ENCODE measurements at regions not wholly inside any gene's neighbourhood (a gene's known extent, or its start where the extent isn't known, plus 50 kb on each side); places are given as distances from the start of the nearest gene placed in this dataset.

DNA sequence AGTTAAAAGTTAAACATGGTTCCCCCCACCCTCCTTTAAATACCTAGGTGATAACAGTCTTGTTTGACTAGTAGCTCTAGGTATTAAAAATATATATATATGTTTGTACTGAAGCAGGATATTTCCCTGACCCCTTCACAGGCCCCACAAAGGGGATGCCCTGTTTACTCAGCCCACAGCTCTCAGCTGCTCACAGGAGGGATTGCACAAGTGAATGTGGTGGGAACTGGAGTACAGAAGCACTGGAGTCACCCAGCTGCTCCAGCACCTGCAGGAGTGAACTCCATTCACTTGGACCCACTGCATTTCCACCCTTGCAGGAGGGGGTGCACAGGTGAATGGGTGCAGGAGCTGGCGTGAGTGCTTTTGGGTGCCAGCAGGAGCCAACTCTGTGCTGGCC lies 99.3 kb upstream of the TLR3 start:
- no peak overlapping the region for H3K9ac ChIP-seq (ENCODE audit: insufficient read depth, low read length)
- no peak overlapping the region for H2AFZ ChIP-seq (ENCODE audit: low read length)
- H3K27me3 ChIP-seq (ENCODE audit: control insufficient read depth, insufficient read depth, low read length): no peaks in the 10 kb centered on the region
- H3K4me3 ChIP-seq (replicated peaks in 1 of 4; ENCODE audit: control extremely low read depth in 1 of 4, insufficient read depth in 1 of 4, low read depth in 3 of 4, low read length in 4 of 4): no peak overlapping the region
- no peaks in the 10 kb centered on the region for H3K9me3 ChIP-seq (ENCODE audit: control insufficient read depth, insufficient read depth, low read depth, low read length)
- DNase-seq (ENCODE audit: low read depth in 2 of 2): no peak
- no peaks in the 10 kb centered on the region for H3K79me2 ChIP-seq (ENCODE audit: control insufficient read depth, insufficient read depth, low read length)
- no peaks in the 10 kb centered on the region for H3K36me3 ChIP-seq (ENCODE audit: control insufficient read depth, insufficient read depth, low read length)
- H3K4me1 ChIP-seq (ENCODE audit: control insufficient read depth, extremely low read depth, insufficient read depth, low read length): no peaks in the 10 kb centered on the region
- H3K27ac ChIP-seq (ENCODE audit: insufficient read depth, low read length): no peak overlapping the region
- no peaks in the 10 kb centered on the region for H4K20me1 ChIP-seq (ENCODE audit: control insufficient read depth, extremely low read depth, insufficient read depth, low read length)
- TF ChIP-seq, protein P1, sequence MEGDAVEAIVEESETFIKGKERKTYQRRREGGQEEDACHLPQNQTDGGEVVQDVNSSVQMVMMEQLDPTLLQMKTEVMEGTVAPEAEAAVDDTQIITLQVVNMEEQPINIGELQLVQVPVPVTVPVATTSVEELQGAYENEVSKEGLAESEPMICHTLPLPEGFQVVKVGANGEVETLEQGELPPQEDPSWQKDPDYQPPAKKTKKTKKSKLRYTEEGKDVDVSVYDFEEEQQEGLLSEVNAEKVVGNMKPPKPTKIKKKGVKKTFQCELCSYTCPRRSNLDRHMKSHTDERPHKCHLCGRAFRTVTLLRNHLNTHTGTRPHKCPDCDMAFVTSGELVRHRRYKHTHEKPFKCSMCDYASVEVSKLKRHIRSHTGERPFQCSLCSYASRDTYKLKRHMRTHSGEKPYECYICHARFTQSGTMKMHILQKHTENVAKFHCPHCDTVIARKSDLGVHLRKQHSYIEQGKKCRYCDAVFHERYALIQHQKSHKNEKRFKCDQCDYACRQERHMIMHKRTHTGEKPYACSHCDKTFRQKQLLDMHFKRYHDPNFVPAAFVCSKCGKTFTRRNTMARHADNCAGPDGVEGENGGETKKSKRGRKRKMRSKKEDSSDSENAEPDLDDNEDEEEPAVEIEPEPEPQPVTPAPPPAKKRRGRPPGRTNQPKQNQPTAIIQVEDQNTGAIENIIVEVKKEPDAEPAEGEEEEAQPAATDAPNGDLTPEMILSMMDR (conservative IDR thresholded peaks at IDR 0.05 in 1 of 2, IDR thresholded peaks at IDR 0.05 in 1 of 2; ENCODE audit: low read depth in 1 of 2, low read length in 2 of 2): no peak
- no peak for TF ChIP-seq EZH2 (IDR thresholded peaks at IDR 0.05; ENCODE audit: low read length, missing control alignments)
- no peak overlapping the region for H3K4me2 ChIP-seq (ENCODE audit: extremely low read depth, insufficient read depth, low read length)

DNA sequence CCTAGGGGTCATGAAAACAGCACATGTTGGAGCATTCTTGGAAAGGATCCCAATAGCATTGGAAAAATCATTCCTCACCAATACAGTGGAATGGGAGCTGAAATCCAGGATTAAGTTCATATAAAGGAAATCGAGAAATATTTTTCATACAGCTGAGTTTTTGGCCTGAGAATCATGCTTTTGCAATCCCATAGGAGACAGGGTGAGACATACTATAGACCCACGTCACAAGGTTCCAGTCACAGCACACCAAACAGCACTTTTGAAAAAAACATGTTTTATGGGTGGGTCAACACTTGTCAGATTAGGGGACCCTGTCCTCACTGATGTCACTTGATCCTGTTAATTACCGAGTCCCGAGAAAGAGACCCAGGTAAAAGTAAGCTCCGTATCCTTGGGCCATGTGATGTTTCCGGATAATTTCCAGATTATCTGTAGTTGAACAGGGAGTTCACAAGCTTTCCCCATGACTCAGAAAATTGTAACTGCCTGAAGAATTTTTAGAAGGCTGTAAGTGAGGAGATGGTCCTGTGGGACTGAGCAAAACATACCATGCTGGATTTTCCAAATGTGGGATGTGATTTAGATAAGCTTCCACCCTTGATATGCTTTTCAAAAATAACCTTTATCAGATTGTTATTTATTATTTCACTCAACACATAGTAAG lies 80.9 kb upstream of the TLR3 start:
- Histone ChIP-seq H3K27ac (ENCODE audit: insufficient read depth, low read length) (peak overlapping the region; percentile 7), H3K79me2 (ENCODE audit: control insufficient read depth, insufficient read depth, low read length) (no peaks in the 10 kb centered on the region), H3K4me2 (ENCODE audit: extremely low read depth, insufficient read depth, low read length) (no peak overlapping the region), H4K20me1 (ENCODE audit: control insufficient read depth, extremely low read depth, insufficient read depth, low read length) (no peaks in the 10 kb centered on the region), H3K9ac (ENCODE audit: insufficient read depth, low read length) (no peak overlapping the region), H3K4me1 (ENCODE audit: control insufficient read depth, extremely low read depth, insufficient read depth, low read length) (no peaks in the 10 kb centered on the region), H3K27me3 (ENCODE audit: control insufficient read depth, insufficient read depth, low read length) (no peaks in the 10 kb centered on the region), H3K36me3 (ENCODE audit: control insufficient read depth, insufficient read depth, low read length) (no peaks in the 10 kb centered on the region), H3K4me3 (replicated peaks in 1 of 4; ENCODE audit: control extremely low read depth in 1 of 4, insufficient read depth in 1 of 4, low read depth in 3 of 4, low read length in 4 of 4) (no peak overlapping the region), H2AFZ (ENCODE audit: low read length) (no peak overlapping the region), H3K9me3 (ENCODE audit: control insufficient read depth, insufficient read depth, low read depth, low read length) (no peaks in the 10 kb centered on the region)
- DNase-seq (ENCODE audit: low read depth in 2 of 2): peak in 1 of 2 donors; percentile 25
- TF ChIP-seq, protein P1 (conservative IDR thresholded peaks at IDR 0.05 in 1 of 2, IDR thresholded peaks at IDR 0.05 in 1 of 2; ENCODE audit: low read depth in 1 of 2, low read length in 2 of 2): no peak
- TF ChIP-seq EZH2 (IDR thresholded peaks at IDR 0.05; ENCODE audit: low read length, missing control alignments): no peak

DNA sequence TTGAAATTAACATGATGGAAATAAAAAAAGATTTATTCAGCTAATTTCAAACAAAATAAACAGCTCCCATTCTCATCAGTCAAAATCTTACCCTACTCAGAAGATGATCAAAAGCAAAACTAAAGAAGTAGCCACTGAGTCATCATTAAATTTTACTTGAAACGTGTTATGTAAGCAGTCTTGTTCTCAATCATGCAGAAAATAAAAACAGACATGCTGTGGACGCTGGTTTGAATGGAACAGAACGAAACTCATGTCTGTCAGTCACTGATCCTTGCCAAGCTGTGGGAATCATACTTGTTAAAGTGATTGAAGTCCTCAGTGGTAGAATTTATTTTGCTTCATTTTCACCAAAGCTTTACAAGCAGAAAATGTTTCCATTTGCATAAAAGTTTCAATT lies 77.2 kb upstream of the TLR3 start:
- H3K27me3 ChIP-seq (ENCODE audit: control insufficient read depth, insufficient read depth, low read length): no peaks in the 10 kb centered on the region
- no peaks in the 10 kb centered on the region for H3K79me2 ChIP-seq (ENCODE audit: control insufficient read depth, insufficient read depth, low read length)
- H3K4me3 ChIP-seq (replicated peaks in 1 of 4; ENCODE audit: control extremely low read depth in 1 of 4, insufficient read depth in 1 of 4, low read depth in 3 of 4, low read length in 4 of 4): no peak overlapping the region
- H3K4me2 ChIP-seq (ENCODE audit: extremely low read depth, insufficient read depth, low read length): no peak overlapping the region
- no peaks in the 10 kb centered on the region for H4K20me1 ChIP-seq (ENCODE audit: control insufficient read depth, extremely low read depth, insufficient read depth, low read length)
- no peak for TF ChIP-seq EZH2 (IDR thresholded peaks at IDR 0.05; ENCODE audit: low read length, missing control alignments)
- TF ChIP-seq, protein P1 (conservative IDR thresholded peaks at IDR 0.05 in 1 of 2, IDR thresholded peaks at IDR 0.05 in 1 of 2; ENCODE audit: low read depth in 1 of 2, low read length in 2 of 2): no peak
- H3K27ac ChIP-seq (ENCODE audit: insufficient read depth, low read length): no peak overlapping the region
- no peak for DNase-seq (ENCODE audit: low read depth in 2 of 2)
- no peak overlapping the region for H3K9ac ChIP-seq (ENCODE audit: insufficient read depth, low read length)
- H3K36me3 ChIP-seq (ENCODE audit: control insufficient read depth, insufficient read depth, low read length): no peaks in the 10 kb centered on the region
- no peaks in the 10 kb centered on the region for H3K4me1 ChIP-seq (ENCODE audit: control insufficient read depth, extremely low read depth, insufficient read depth, low read length)
- no peak overlapping the region for H2AFZ ChIP-seq (ENCODE audit: low read length)
- H3K9me3 ChIP-seq (ENCODE audit: control insufficient read depth, insufficient read depth, low read depth, low read length): no peaks in the 10 kb centered on the region

All from fibroblast of lung (primary cell).